A673 (cell line): ENCODE measurements at regions not wholly inside any gene's neighbourhood (a gene's known extent, or its start where the extent isn't known, plus 50 kb on each side); places are given as distances from the start of the nearest gene placed in this dataset.

Source experiments
- BruUV-seq: library from RNA; stranded (reverse); fragments of 400-500 nt; replicated peaks from 2 replicates; lab custom pipeline; 2021; lab: Mats Ljungman, UMichigan
- CTCF ChIA-PET: fragments of 300-600 bp; sonication (Branson Sonifier 250); formaldehyde crosslinking; loops from one replicate; lab custom pipeline; 2022; ENCODE audit warnings: antibody characterized with exemption; lab: Charles Lee
- POLR2A ChIA-PET: fragments of 300-600 bp; sonication (Branson Sonifier 250); formaldehyde crosslinking; loops from one replicate; lab custom pipeline; 2022; ENCODE audit warnings: antibody characterized with exemption; ENCODE audit not compliant: low non-redundant PET; lab: Charles Lee
- DNase-seq: peaks from one replicate; pipeline ENCODE4 v3.0.0-alpha.2; 2015; ENCODE audit warnings: low spot score
- H3K27ac ChIP-seq: fragments of 200-600 bp; sonication (generic); 2 replicates; pipeline ENCODE4 v1.5.1; 2016; ENCODE audit warnings: mixed run types, low read depth, mild to moderate bottlenecking, mixed read lengths, antibody characterized with exemption, low read length; ENCODE audit not compliant: poor library complexity, severe bottlenecking
- H3K27me3 ChIP-seq: fragments of 200-600 bp; sonication (generic); replicated peaks from 2 replicates; pipeline ENCODE4 v1.6.1; 2017; ENCODE audit warnings: mixed run types, low read depth, mild to moderate bottlenecking, mixed read lengths, antibody characterized with exemption, low read length; ENCODE audit not compliant: insufficient read depth, poor library complexity
- H3K36me3 ChIP-seq: fragments of 200-600 bp; sonication (generic); 2 replicates; pipeline ENCODE4 v1.6.1; 2016; ENCODE audit warnings: mixed run types, mild to moderate bottlenecking, mixed read lengths, antibody characterized with exemption, low read length; ENCODE audit not compliant: insufficient read depth, poor library complexity, severe bottlenecking
- H3K4me1 ChIP-seq: fragments of 200-600 bp; sonication (generic); 2 replicates; pipeline ENCODE4 v1.6.1; 2017; ENCODE audit warnings: mixed run types, mild to moderate bottlenecking, mixed read lengths, antibody characterized with exemption, low read length; ENCODE audit not compliant: insufficient read depth, poor library complexity, severe bottlenecking
- H3K4me3 ChIP-seq: fragments of 200-600 bp; sonication (generic); 2 replicates; pipeline ENCODE4 v1.5.1; 2016; ENCODE audit warnings: low read depth, mixed run types, mild to moderate bottlenecking, mixed read lengths, low read length; ENCODE audit not compliant: poor library complexity, severe bottlenecking
- H3K9me3 ChIP-seq: fragments of 200-600 bp; sonication (generic); 2 replicates; pipeline ENCODE4 v1.6.1; 2016; ENCODE audit warnings: mixed run types, low read depth, mild to moderate bottlenecking, mixed read lengths, antibody characterized with exemption, low read length; ENCODE audit not compliant: poor library complexity, severe bottlenecking
- CTCF ChIP-seq: fragments of 300-800, 200-600 bp; sonication (generic); conservative IDR thresholded peaks from 2 replicates; pipeline ENCODE4 v1.5.1; 2017; ENCODE audit warnings: low read depth, mild to moderate bottlenecking, antibody characterized with exemption, low read length, moderate library complexity, mixed read lengths
- EZH2 ChIP-seq: fragments of 200-600 bp; sonication (generic); IDR thresholded peaks from 2 replicates; pipeline ENCODE4 v1.6.1; 2017; ENCODE audit warnings: borderline replicate concordance, low read depth, mild to moderate bottlenecking, mixed read lengths, antibody characterized with exemption, low read length; ENCODE audit not compliant: poor library complexity, severe bottlenecking
- intact Hi-C: fragments of 100-400 bp; cut with micrococcal nuclease; formaldehyde crosslinking; loops from one replicate; pipeline ENCODE4 v1.10.0; 2022; ENCODE audit not compliant: unreplicated experiment

GRCh38 chr2:48180557-48180956 is 133.9 kb upstream of the FOXN2 start:
- Histone ChIP-seq H3K9me3 (no peaks in the 10 kb centered on the region), H3K36me3 (no peaks in the 10 kb centered on the region), H3K27ac (no peak overlapping the region), H3K4me3 (no peak overlapping the region), H3K4me1 (no peaks in the 10 kb centered on the region), H3K27me3 (no peaks in the 10 kb centered on the region)
- DNase-seq, result no peak
- intact Hi-C loops, result no loop called here
- TF ChIP-seq EZH2 (no peak), CTCF (no peak)
- ChIA-PET POLR2A (no interaction called here), CTCF (no interaction called here)
- no TSS peak for BruUV-seq

GRCh38 chr2:48183276-48183675 is 131.2 kb upstream of the FOXN2 start:
- no peaks in the 10 kb centered on the region for H3K27me3 ChIP-seq
- TF ChIP-seq CTCF (no peak), EZH2 (no peak)
- intact Hi-C loops, result no loop called here
- H3K36me3 ChIP-seq, result no peaks in the 10 kb centered on the region
- no peak overlapping the region for H3K27ac ChIP-seq
- ChIA-PET POLR2A (no interaction called here), CTCF (no interaction called here)
- H3K4me3 ChIP-seq, result no peak overlapping the region
- no peaks in the 10 kb centered on the region for H3K4me1 ChIP-seq
- BruUV-seq, result no TSS peak
- no peak for DNase-seq
- H3K9me3 ChIP-seq, result no peaks in the 10 kb centered on the region

GRCh38 chr2:48183991-48184390 is 130.5 kb upstream of the FOXN2 start:
- no peak for DNase-seq
- no peak overlapping the region for H3K27ac ChIP-seq
- H3K4me1 ChIP-seq, result no peaks in the 10 kb centered on the region
- no peaks in the 10 kb centered on the region for H3K9me3 ChIP-seq
- H3K36me3 ChIP-seq, result no peaks in the 10 kb centered on the region
- POLR2A ChIA-PET, result no interaction called here
- no TSS peak for BruUV-seq
- H3K27me3 ChIP-seq, result no peaks in the 10 kb centered on the region
- TF ChIP-seq CTCF (no peak), EZH2 (no peak)
- no peak overlapping the region for H3K4me3 ChIP-seq
- CTCF ChIA-PET, result no interaction called here
- intact Hi-C loops, result no loop called here
